ENCODE measurements at regions not wholly inside any gene's neighbourhood (a gene's known extent, or its start where the extent isn't known, plus 50 kb on each side); places are given as distances from the start of the nearest gene placed in this dataset.
A peak's percentile ranks its signal among the peaks of the same experiment; 100 is the strongest.

GRCh38 chr3:180354214-180354613, 247.7 kb upstream of the TTC14 start:
- no peak for DNase-seq

GRCh38 chr3:180358179-180358578, 243.8 kb upstream of the TTC14 start:
- no peak for DNase-seq

- DNase-seq = no peak
Observed at GRCh38 chr3:180359061-180359952, 242.7 kb upstream of the TTC14 start.

- DNase-seq = no peak
Observed at GRCh38 chr3:180359953-180360279, 242.0 kb upstream of the TTC14 start.

GRCh38 chr3:180362081-180362480, 239.9 kb upstream of the TTC14 start:
- no peak for DNase-seq

DNA sequence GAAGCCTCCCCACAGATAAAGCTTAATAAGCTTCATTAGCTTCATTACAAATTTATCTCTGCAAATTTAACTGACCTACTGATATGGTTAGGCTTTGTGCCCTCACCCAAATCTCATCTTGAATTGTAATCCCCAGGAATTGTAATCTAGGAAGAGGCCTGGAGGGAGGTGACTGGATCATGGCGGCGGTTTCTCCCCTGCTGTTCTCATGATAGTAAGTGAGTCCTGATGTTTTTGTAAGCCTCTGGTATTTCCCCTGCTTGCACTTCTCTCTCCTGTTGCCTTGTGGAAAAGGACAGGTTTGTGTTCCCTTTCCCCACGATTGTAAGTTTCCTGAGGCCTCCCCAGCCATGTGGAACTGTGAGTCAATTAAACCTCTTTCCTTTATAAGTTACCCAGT, 226.1 kb upstream of the TTC14 start:
- no peak for DNase-seq

- no peak for DNase-seq
Observed at GRCh38 chr3:180378496-180378895, 223.5 kb upstream of the TTC14 start.

DNA sequence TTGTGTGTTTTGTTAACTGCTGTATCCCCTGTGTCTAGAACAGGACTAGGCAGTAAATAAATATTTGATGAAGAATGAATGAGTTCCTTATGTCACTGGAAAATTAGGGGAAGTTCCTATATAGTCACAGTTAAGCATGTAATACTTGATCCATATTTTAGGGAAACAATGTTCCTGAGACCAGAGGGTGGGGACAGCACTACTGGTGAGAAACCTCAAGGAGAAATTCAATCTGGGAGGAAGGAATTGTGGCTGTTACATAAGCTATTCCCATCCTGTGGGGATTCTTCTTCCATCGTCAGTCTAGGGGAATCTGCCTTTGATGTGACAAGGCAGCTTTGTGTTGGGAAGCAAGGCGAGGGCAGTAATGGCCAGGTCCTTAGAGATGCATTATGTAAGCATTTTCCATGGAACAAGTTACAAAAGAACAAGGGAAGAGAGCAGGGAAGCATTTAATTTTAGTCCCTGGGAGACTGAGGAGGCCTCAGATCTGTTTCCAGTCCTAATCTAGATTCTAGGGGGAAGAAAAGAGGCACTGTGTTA, 219.3 kb upstream of the TTC14 start:
- DNase-seq = no peak

GRCh38 chr3:180383332-180384020, 218.5 kb upstream of the TTC14 start:
- DNase-seq = no peak

- DNase-seq = no peak
Observed at GRCh38 chr3:180390313-180390712, 211.7 kb upstream of the TTC14 start.

GRCh38 chr3:180391001-180391400, 211.0 kb upstream of the TTC14 start:
- DNase-seq = no peak

GRCh38 chr3:180401226-180401625, 200.7 kb upstream of the TTC14 start:
- DNase-seq = peak; percentile 50

DNA sequence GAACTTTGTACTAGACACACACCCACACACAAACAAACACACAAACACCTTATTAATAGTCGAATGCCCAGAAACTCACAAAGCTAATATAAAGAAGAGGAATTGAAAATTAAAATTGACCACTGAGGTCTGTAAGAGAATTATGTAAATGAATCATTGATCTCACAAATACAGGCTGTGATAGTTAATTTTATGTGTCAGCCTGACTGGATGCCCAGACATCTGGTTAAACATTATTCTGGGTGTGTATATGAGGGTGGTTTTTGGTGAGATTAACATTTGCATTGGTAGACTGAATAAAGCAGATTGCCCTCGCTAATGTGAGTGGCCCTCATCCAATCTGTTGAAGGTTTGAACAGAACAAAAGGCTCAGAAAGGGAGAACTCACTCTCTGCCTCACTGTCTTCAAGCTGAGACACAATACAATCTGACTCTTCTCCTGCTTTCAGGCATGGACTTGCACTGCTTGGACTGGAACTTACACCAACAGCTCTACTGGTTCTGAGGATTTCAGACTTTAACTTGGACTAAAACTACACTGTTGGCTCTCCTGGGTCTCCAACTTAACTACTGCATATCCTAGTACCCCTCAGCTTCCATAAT, 199.4 kb upstream of the TTC14 start:
- DNase-seq = peak; percentile 70

GRCh38 chr3:180403156-180403555, 198.8 kb upstream of the TTC14 start:
- DNase-seq = no peak

GRCh38 chr3:180408654-180409053, 193.3 kb upstream of the TTC14 start:
- DNase-seq = no peak

DNA sequence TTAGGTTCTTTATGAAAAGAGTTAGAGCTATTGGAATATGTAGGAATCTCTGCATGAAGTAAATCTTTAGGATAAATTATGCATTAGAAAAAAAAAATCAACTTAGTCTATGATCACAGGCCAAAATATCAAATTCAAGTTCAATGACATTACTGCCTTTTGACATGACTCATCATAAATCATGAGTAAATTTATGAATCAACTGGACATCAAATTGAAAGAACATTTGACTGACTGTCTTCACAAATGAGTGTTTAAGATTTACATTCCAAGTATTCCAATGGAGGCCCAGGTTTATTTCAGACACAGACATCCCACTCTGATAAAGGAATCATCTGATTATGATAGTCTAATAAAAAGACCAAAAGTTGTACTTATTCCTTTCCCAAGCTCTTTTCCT, 192.8 kb upstream of the TTC14 start:
- DNase-seq = no peak

GRCh38 chr3:180409883-180410282, 192.1 kb upstream of the TTC14 start:
- no peak for DNase-seq

GRCh38 chr3:180414157-180414556, 187.8 kb upstream of the TTC14 start:
- DNase-seq = no peak

DNA sequence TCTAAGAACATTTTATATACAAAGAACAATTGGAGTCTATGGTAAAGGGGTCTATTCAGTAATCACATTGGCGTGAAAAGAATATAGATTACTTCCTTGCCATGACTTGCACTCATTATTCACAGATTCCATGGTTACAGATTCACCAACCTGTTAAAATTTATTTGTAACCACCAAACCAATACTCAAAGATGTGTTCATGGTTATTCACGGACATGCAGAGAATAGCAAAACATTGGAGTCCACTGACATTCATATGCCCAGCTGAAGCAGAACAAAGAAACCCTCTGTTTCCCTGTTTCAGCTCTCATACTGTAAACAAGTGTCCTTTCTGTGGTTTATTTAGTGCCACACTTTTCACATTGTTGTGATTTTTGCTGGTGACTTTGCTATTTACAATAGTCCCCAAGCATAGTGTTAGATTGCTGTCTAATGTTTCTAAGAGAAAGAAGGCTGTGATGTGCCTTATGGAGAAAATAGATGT, 185.8 kb upstream of the TTC14 start:
- no peak for DNase-seq

DNA sequence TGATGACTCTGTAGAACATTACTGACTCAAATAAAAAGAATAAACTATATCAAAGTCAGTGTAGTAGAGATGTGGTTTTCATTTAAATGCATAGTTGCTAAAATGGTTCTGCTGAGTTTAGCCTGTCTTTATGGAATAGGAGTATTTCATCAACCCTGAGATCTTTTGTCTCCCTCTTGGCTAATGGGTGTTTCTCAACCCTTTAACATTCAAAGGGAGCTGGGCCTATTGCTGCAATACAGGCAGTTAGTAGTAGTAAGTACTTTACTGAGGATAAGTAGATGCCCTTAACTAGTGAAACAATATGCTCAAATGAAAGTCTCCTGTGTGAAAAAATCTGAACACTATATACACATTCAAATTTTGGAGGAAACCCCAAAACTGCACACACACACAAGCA, 184.7 kb upstream of the TTC14 start:
- DNase-seq = no peak

GRCh38 chr3:180420016-180420415, 181.9 kb upstream of the TTC14 start:
- no peak for DNase-seq

GRCh38 chr3:180420804-180421203, 181.2 kb upstream of the TTC14 start:
- no peak for DNase-seq

DNA sequence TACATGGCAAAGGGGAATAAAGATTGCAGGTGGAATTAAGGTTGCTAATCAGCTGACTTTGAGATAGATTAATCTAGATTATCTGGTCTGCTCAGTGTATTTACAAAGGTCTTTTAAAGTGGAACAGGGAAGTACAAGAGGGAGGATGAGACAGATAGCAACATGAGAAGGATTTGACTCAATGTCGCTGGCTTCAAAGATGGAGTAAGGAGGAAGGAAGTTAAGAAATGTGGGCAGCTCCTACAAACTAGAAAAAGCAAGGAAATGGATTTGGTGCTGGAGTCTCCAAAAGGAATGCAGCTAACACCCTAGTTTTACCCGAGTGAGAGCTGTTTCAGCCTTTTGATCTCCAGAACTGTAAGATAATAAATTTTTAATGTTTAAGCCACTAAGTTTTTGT, 180.7 kb upstream of the TTC14 start:
- no peak for DNase-seq

- no peak for DNase-seq
Observed at GRCh38 chr3:180421721-180422120, 180.2 kb upstream of the TTC14 start.

All from NCI-H524 treated with DMSO at 0.1 percent for 48 hours (cell line).